ENCODE measurements at regions not wholly inside any gene's neighbourhood (a gene's known extent, or its start where the extent isn't known, plus 50 kb on each side); places are given as distances from the start of the nearest gene placed in this dataset.

DNA sequence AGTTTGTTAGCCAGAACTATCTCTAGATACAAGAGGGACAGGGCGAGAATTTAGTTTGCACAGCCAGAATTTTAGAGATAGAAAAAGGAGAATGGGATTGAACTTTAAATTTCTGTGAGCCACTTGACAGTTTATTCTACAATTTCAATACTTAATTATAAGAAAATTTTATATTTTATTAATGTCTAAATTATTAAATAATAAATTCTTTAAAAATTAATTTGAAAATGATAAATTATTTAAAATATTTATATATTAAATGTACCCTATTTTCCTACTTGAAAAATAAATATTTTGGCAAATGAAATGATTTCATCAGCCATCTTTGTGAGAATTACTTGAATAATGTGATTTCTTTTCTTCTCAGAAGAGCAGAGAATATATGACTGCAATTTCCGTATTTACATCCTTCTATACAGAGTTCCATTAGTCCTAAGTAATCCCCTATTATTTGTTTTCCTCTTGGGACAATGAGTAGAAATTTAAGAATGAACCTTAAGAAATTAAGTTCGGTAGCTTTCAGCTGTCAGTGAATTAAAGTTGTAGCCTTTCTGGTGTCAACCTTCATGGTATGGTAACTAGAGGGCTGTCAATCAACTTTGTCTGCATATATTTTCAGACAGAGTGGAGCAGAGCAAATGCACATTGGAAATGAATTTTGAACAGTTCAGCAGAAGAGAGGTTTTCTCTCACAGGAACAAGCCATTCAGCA lies 763.9 kb downstream of the PCDH18 start:
- H3K27me3 ChIP-seq (ENCODE audit: control insufficient read depth, insufficient read depth, low read length): no peaks in the 10 kb centered on the region
- no peak overlapping the region for H3K4me2 ChIP-seq (ENCODE audit: low read length)
- no peak overlapping the region for H3K9ac ChIP-seq
- TF ChIP-seq, protein P1, sequence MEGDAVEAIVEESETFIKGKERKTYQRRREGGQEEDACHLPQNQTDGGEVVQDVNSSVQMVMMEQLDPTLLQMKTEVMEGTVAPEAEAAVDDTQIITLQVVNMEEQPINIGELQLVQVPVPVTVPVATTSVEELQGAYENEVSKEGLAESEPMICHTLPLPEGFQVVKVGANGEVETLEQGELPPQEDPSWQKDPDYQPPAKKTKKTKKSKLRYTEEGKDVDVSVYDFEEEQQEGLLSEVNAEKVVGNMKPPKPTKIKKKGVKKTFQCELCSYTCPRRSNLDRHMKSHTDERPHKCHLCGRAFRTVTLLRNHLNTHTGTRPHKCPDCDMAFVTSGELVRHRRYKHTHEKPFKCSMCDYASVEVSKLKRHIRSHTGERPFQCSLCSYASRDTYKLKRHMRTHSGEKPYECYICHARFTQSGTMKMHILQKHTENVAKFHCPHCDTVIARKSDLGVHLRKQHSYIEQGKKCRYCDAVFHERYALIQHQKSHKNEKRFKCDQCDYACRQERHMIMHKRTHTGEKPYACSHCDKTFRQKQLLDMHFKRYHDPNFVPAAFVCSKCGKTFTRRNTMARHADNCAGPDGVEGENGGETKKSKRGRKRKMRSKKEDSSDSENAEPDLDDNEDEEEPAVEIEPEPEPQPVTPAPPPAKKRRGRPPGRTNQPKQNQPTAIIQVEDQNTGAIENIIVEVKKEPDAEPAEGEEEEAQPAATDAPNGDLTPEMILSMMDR (IDR thresholded peaks at IDR 0.05): no peak
- H3K27ac ChIP-seq: no peak overlapping the region
- no peak overlapping the region for H2AFZ ChIP-seq
- no peaks in the 10 kb centered on the region for H3K36me3 ChIP-seq (ENCODE audit: control insufficient read depth, insufficient read depth, low read length)
- H3K4me1 ChIP-seq: no peaks in the 10 kb centered on the region
- H3K4me3 ChIP-seq (ENCODE audit: low read depth, low read length): no peak overlapping the region
- H3K9me3 ChIP-seq (ENCODE audit: control insufficient read depth, low read length): no peaks in the 10 kb centered on the region
- H3K79me2 ChIP-seq: no peaks in the 10 kb centered on the region

- Histone ChIP-seq H3K27ac (no peak overlapping the region), H3K36me3 (ENCODE audit: control insufficient read depth, insufficient read depth, low read length) (no peaks in the 10 kb centered on the region), H3K4me1 (no peaks in the 10 kb centered on the region), H3K4me3 (ENCODE audit: low read depth, low read length) (no peak overlapping the region), H3K4me2 (ENCODE audit: low read length) (no peak overlapping the region), H3K9ac (no peak overlapping the region), H2AFZ (no peak overlapping the region), H3K79me2 (no peaks in the 10 kb centered on the region), H3K9me3 (ENCODE audit: control insufficient read depth, low read length) (no peaks in the 10 kb centered on the region), H3K27me3 (ENCODE audit: control insufficient read depth, insufficient read depth, low read length) (no peaks in the 10 kb centered on the region)
- TF ChIP-seq, protein P1 (IDR thresholded peaks at IDR 0.05): no peak
Measured at GRCh38 chr4:136763919-136764318, 768.4 kb downstream of the PCDH18 start.

- Histone ChIP-seq H3K27ac (no peak overlapping the region), H3K4me2 (ENCODE audit: low read length) (no peak overlapping the region), H2AFZ (no peak overlapping the region), H3K4me3 (ENCODE audit: low read depth, low read length) (no peak overlapping the region), H3K9ac (no peak overlapping the region), H3K4me1 (no peaks in the 10 kb centered on the region), H3K36me3 (ENCODE audit: control insufficient read depth, insufficient read depth, low read length) (no peaks in the 10 kb centered on the region), H3K27me3 (ENCODE audit: control insufficient read depth, insufficient read depth, low read length) (no peaks in the 10 kb centered on the region), H3K79me2 (no peaks in the 10 kb centered on the region), H3K9me3 (ENCODE audit: control insufficient read depth, low read length) (no peaks in the 10 kb centered on the region)
- TF ChIP-seq, protein P1 (IDR thresholded peaks at IDR 0.05): no peak
Measured at GRCh38 chr4:136755531-136755916, 776.8 kb downstream of the PCDH18 start.

- H3K9me3 ChIP-seq (ENCODE audit: control insufficient read depth, low read length): no peaks in the 10 kb centered on the region
- H3K9ac ChIP-seq: no peak overlapping the region
- no peaks in the 10 kb centered on the region for H3K4me1 ChIP-seq
- no peaks in the 10 kb centered on the region for H3K36me3 ChIP-seq (ENCODE audit: control insufficient read depth, insufficient read depth, low read length)
- TF ChIP-seq, protein P1 (IDR thresholded peaks at IDR 0.05): no peak
- H3K4me3 ChIP-seq (ENCODE audit: low read depth, low read length): no peak overlapping the region
- no peaks in the 10 kb centered on the region for H3K27me3 ChIP-seq (ENCODE audit: control insufficient read depth, insufficient read depth, low read length)
- no peak overlapping the region for H3K27ac ChIP-seq
- no peaks in the 10 kb centered on the region for H3K79me2 ChIP-seq
- H3K4me2 ChIP-seq (ENCODE audit: low read length): no peak overlapping the region
- H2AFZ ChIP-seq: no peak overlapping the region
Measured at GRCh38 chr4:136754810-136755530, 777.3 kb downstream of the PCDH18 start.

Data from parathyroid adenoma (tissue), 2 donors.